IMR-90 (cell line): ENCODE measurements at regions not wholly inside any gene's neighbourhood (a gene's known extent, or its start where the extent isn't known, plus 50 kb on each side); places are given as distances from the start of the nearest gene placed in this dataset.

ENCODE experiments used
- ATAC-seq: fragments of 200-7000 bp; cut with Tn5 transposase; 2 replicates; pipeline ENCODE4 v1.9.1; 2020; ENCODE audit warnings: low read depth, mild to moderate bottlenecking, moderate library complexity
- BruUV-seq: library from RNA; stranded (reverse); fragments of 400-500 nt; replicated peaks from 2 replicates; lab custom pipeline; 2021; lab: Mats Ljungman, UMichigan
- CTCF ChIA-PET: fragments of 300-600 bp; formaldehyde crosslinking; extraction: SDS; loops from one replicate; lab custom pipeline; 2021; ENCODE audit warnings: antibody characterized with exemption; lab: Yijun Ruan, JAX
- POLR2A ChIA-PET: fragments of 300-600 bp; sonication (Branson Sonifier 250); formaldehyde crosslinking; loops from one replicate; lab custom pipeline; 2022; ENCODE audit warnings: antibody characterized with exemption; ENCODE audit not compliant: unreplicated experiment; lab: Charles Lee
- DNase-seq: peaks from one replicate; pipeline ENCODE4 v3.0.0; 2013
- H2AFZ ChIP-seq: replicated peaks from 2 replicates; pipeline ENCODE3; 2013; ENCODE audit warnings: low read length, mild to moderate bottlenecking; ENCODE audit not compliant: poor library complexity
- H2AK5ac ChIP-seq: 2 replicates; pipeline ENCODE4 v1.6.1; 2013; ENCODE audit warnings: low read depth, low read length, inconsistent platforms
- H2AK9ac ChIP-seq: replicated peaks from 2 replicates; pipeline ENCODE3; 2013; ENCODE audit warnings: mild to moderate bottlenecking, low read depth, low read length, moderate library complexity; ENCODE audit not compliant: poor library complexity
- H2BK120ac ChIP-seq: 2 replicates; pipeline ENCODE4 v1.6.1; 2013; ENCODE audit warnings: low read depth, low read length, inconsistent platforms
- H2BK15ac ChIP-seq: 3 replicates; pipeline ENCODE4 v1.6.1; 2013; ENCODE audit warnings: low read depth, low read length, inconsistent platforms
- H2BK20ac ChIP-seq: 2 replicates; pipeline ENCODE4 v1.6.1; 2013; ENCODE audit warnings: low read depth, mild to moderate bottlenecking, inconsistent platforms, low read length, moderate library complexity
- H2BK5ac ChIP-seq: 2 replicates; pipeline ENCODE4 v1.6.1; 2013; ENCODE audit warnings: mild to moderate bottlenecking, low read depth, low read length, inconsistent platforms; ENCODE audit not compliant: poor library complexity, severe bottlenecking
- H3K14ac ChIP-seq: replicated peaks from 2 replicates; pipeline ENCODE4 v1.6.1; 2013; ENCODE audit warnings: low read depth, low read length, inconsistent platforms
- H3K18ac ChIP-seq: 2 replicates; pipeline ENCODE4 v1.6.1; 2013; ENCODE audit warnings: low read depth, low read length, control low read depth
- H3K23ac ChIP-seq: 2 replicates; pipeline ENCODE4 v1.6.1; 2013; ENCODE audit warnings: low read depth, low read length, inconsistent platforms
- H3K27ac ChIP-seq: 2 replicates; pipeline ENCODE4 v1.5.1; 2013; ENCODE audit warnings: mild to moderate bottlenecking, control low read depth, low read length; ENCODE audit not compliant: insufficient read depth
- H3K27me3 ChIP-seq: 2 replicates; pipeline ENCODE4 v1.6.1; 2013; ENCODE audit warnings: low read length; ENCODE audit not compliant: control insufficient read depth, insufficient read depth
- H3K36me3 ChIP-seq: 2 replicates; pipeline ENCODE4 v1.6.1; 2013; ENCODE audit warnings: low read length, mixed read lengths; ENCODE audit not compliant: control insufficient read depth, insufficient read depth
- H3K4ac ChIP-seq: 2 replicates; pipeline ENCODE4 v1.6.1; 2013; ENCODE audit warnings: low read depth, low read length, inconsistent platforms
- H3K4me1 ChIP-seq: 2 replicates; pipeline ENCODE4 v1.6.1; 2013; ENCODE audit warnings: low read length, mixed read lengths; ENCODE audit not compliant: control insufficient read depth, insufficient read depth
- H3K4me2 ChIP-seq: 2 replicates; pipeline ENCODE4 v1.6.1; 2013; ENCODE audit warnings: low read depth, mild to moderate bottlenecking, control low read depth, low read length, moderate library complexity
- H3K4me3 ChIP-seq: 2 replicates; pipeline ENCODE4 v1.5.1; 2013; ENCODE audit warnings: low read depth, mild to moderate bottlenecking, control low read depth, low read length, moderate library complexity; ENCODE audit not compliant: insufficient read depth
- H3K56ac ChIP-seq: 2 replicates; pipeline ENCODE4 v1.6.1; 2013; ENCODE audit warnings: low read length, inconsistent platforms; ENCODE audit not compliant: insufficient read depth; ENCODE audit errors: extremely low read depth
- H3K79me1 ChIP-seq, 2 experiments: 2 replicates each; pipeline ENCODE4 v1.6.1; 2013; ENCODE audit warnings: low read length in 2 of 2, inconsistent platforms in 1 of 2, low read depth in 1 of 2
- H3K9ac ChIP-seq: 2 replicates; pipeline ENCODE4 v1.6.1; 2013; ENCODE audit warnings: low read depth, low read length, control low read depth
- H3K9me1 ChIP-seq: 2 replicates; pipeline ENCODE4 v1.6.1; 2013; ENCODE audit warnings: low read length, inconsistent platforms; ENCODE audit not compliant: insufficient read depth
- H3K9me3 ChIP-seq: 2 replicates; pipeline ENCODE4 v1.6.1; 2013; ENCODE audit warnings: low read length; ENCODE audit not compliant: control insufficient read depth, insufficient read depth
- H4K20me1 ChIP-seq: 2 replicates; pipeline ENCODE4 v1.6.1; 2013; ENCODE audit warnings: low read length, inconsistent platforms; ENCODE audit not compliant: insufficient read depth
- H4K5ac ChIP-seq: 2 replicates; pipeline ENCODE4 v1.6.1; 2013; ENCODE audit warnings: mild to moderate bottlenecking, low read depth, low read length, control low read depth
- H4K8ac ChIP-seq, 2 experiments: 2 replicates each; pipeline ENCODE4 v1.6.1; 2013; ENCODE audit warnings: low read depth in 2 of 2, low read length in 2 of 2, control low read depth in 1 of 2, inconsistent platforms in 1 of 2
- H4K91ac ChIP-seq: 2 replicates; pipeline ENCODE4 v1.6.1; 2013; ENCODE audit warnings: low read depth, low read length, inconsistent platforms; ENCODE audit not compliant: insufficient read depth
- CHD1 ChIP-seq: IDR thresholded peaks from 2 replicates; pipeline ENCODE4 v1.6.1; 2012; ENCODE audit warnings: low read depth, low read length, improper control_type of control experiment
- CTCF ChIP-seq: conservative IDR thresholded peaks from 2 replicates; pipeline ENCODE4 v1.5.1; 2012; ENCODE audit warnings: mild to moderate bottlenecking, low read depth, low read length, improper control_type of control experiment
- FOS ChIP-seq: fragments of 150-350 bp; IDR thresholded peaks from 2 replicates; pipeline ENCODE4 v1.6.1; 2016; ENCODE audit warnings: low read depth, low read length
- MAFK ChIP-seq: IDR thresholded peaks from 2 replicates; pipeline ENCODE4 v1.6.1; 2012; ENCODE audit warnings: low read depth, low read length, improper control_type of control experiment
- MXI1 ChIP-seq: IDR thresholded peaks from 2 replicates; pipeline ENCODE4 v1.6.1; 2012; ENCODE audit warnings: low read depth, mild to moderate bottlenecking, low read length, moderate library complexity, borderline replicate concordance
- NFE2L2 ChIP-seq: fragments of 150-350 bp; IDR thresholded peaks from 2 replicates; pipeline ENCODE4 v1.6.1; 2016; ENCODE audit warnings: low read depth, mild to moderate bottlenecking, low read length
- RAD21 ChIP-seq: IDR thresholded peaks from 2 replicates; pipeline ENCODE4 v1.6.1; 2012; ENCODE audit warnings: low read length, improper control_type of control experiment
- RCOR1 ChIP-seq: IDR thresholded peaks from 2 replicates; pipeline ENCODE4 v1.6.1; 2012; ENCODE audit warnings: mild to moderate bottlenecking, low read length, improper control_type of control experiment; ENCODE audit not compliant: insufficient replicate concordance
- RFX5 ChIP-seq: IDR thresholded peaks from 2 replicates; pipeline ENCODE4 v1.8.0; 2012; ENCODE audit warnings: low read depth, mild to moderate bottlenecking, low read length, moderate library complexity
- SMC3 ChIP-seq: fragments of 150-350 bp; IDR thresholded peaks from 2 replicates; pipeline ENCODE4 v1.6.1; 2016; ENCODE audit warnings: low read depth, mild to moderate bottlenecking, antibody characterized with exemption, low read length, moderate library complexity
- WGBS, 2 experiments: methylation state at CpG; one replicate each; pipeline versions ENCODE4 v1.1.5 to v1.1.7; 2013; ENCODE audit warnings: missing lambda C conversion rate in 2 of 2; ENCODE audit not compliant: insufficient read length in 1 of 2; ENCODE audit errors: extremely low coverage in 2 of 2; 5-methylcytosine and 5-hydroxymethylcytosine counted together
- dilution Hi-C: fragments of 300-500 bp; cut with HindIII; formaldehyde crosslinking; loops from one replicate; pipeline ENCODE4 v1.14.3; 2018; ENCODE audit warnings: low sequenced_read_pairs; ENCODE audit not compliant: unreplicated experiment
- in situ Hi-C: fragments of 300-500 bp; cut with MboI; formaldehyde crosslinking; loops from 3 replicates; pipeline ENCODE4 v1.14.3; 2019; ENCODE audit warnings: low sequenced_read_pairs, inconsistent platforms, mixed read lengths
- intact Hi-C: fragments of 100-400 bp; cut with micrococcal nuclease; formaldehyde crosslinking; loops from 2 replicates; pipeline ENCODE4 v1.10.0; 2022

- no peak for DNase-seq
- dilution Hi-C loops (no loop called here), in situ Hi-C loops (no loop called here), intact Hi-C loops (no loop called here)
- Histone ChIP-seq H3K27ac (no peak overlapping the region), H2AK9ac (no peak overlapping the region), H2BK15ac (no peak overlapping the region), H4K5ac (no peak overlapping the region), H3K9ac (no peak overlapping the region), H3K27me3 (no peaks in the 10 kb centered on the region), H4K20me1 (no peaks in the 10 kb centered on the region), H4K8ac (no peak overlapping the region), H3K23ac (no peak overlapping the region), H3K18ac (no peak overlapping the region), H3K9me3 (no peaks in the 10 kb centered on the region), H3K4me2 (no peak overlapping the region), H3K9me1 (no peaks in the 10 kb centered on the region), H3K4ac (no peak overlapping the region), H3K4me3 (no peak overlapping the region), H3K36me3 (no peaks in the 10 kb centered on the region), H3K56ac (no peak overlapping the region), H2AFZ (no peak overlapping the region), H3K4me1 (no peaks in the 10 kb centered on the region), H3K14ac (no peak overlapping the region), H2BK5ac (no peak overlapping the region), H3K79me1 (no peaks in the 10 kb centered on the region), H2AK5ac (no peak overlapping the region), H2BK20ac (no peak overlapping the region), H2BK120ac (no peak overlapping the region), H4K91ac (no peak overlapping the region)
- ATAC-seq: no peak
- CTCF ChIA-PET: no interaction called here
- POLR2A ChIA-PET: no interaction called here
- no TSS peak for BruUV-seq
- no CpG with 5 or more reads among the region's 2 CpGs for WGBS, 2 experiments
- TF ChIP-seq RFX5 (no peak), RAD21 (no peak), SMC3 (no peak), CHD1 (no peak), MXI1 (no peak), CTCF (no peak), MAFK (no peak), FOS (no peak), RCOR1 (no peak), NFE2L2 (no peak)
Observed at GRCh38 chr11:114880442-114880841, 202.1 kb downstream of the NXPE2 start.
